Caco-2 (cell line): ENCODE measurements at regions not wholly inside any gene's neighbourhood (a gene's known extent, or its start where the extent isn't known, plus 50 kb on each side); places are given as distances from the start of the nearest gene placed in this dataset.

Experiments
- BruUV-seq: library from RNA; stranded (reverse); fragments of 400-500 nt; replicated peaks from 2 replicates; lab custom pipeline; 2021; lab: Mats Ljungman, UMichigan
- CTCF ChIA-PET: fragments of 300-600 bp; sonication (Branson Sonifier 250); formaldehyde crosslinking; loops from one replicate; lab custom pipeline; 2022; ENCODE audit warnings: antibody characterized with exemption; lab: Charles Lee
- POLR2A ChIA-PET: fragments of 300-600 bp; sonication (Branson Sonifier 250); formaldehyde crosslinking; loops from one replicate; lab custom pipeline; 2022; ENCODE audit warnings: antibody characterized with exemption; lab: Charles Lee
- DNase-seq, 2 experiments: peaks; one replicate each; pipeline versions ENCODE4 v3.0.0 to v3.0.0-alpha.2; 2020 to 2022
- H3K27me3 ChIP-seq: replicated peaks from 2 replicates; pipeline ENCODE4 v1.6.0; 2011; ENCODE audit warnings: low read length; ENCODE audit not compliant: control insufficient read depth, insufficient read depth
- H3K36me3 ChIP-seq: 2 replicates; pipeline ENCODE4 v1.5.1; 2011; ENCODE audit warnings: low read length; ENCODE audit not compliant: control insufficient read depth, insufficient read depth
- H3K4me1 ChIP-seq: fragments of 250-450 bp; sonication (Bioruptor Pico); 2 replicates; pipeline ENCODE4 v1.5.1; 2020; ENCODE audit warnings: mild to moderate bottlenecking
- H3K4me3 ChIP-seq: 2 replicates; pipeline ENCODE4 v1.5.1; 2011; ENCODE audit warnings: low read depth, mild to moderate bottlenecking, control low read depth, low read length
- H3K9me3 ChIP-seq: fragments of 250-450 bp; sonication (Bioruptor Pico); 2 replicates; pipeline ENCODE4 v1.5.1; 2020; ENCODE audit warnings: mild to moderate bottlenecking, moderate library complexity
- H3K27ac Mint-ChIP-seq: one replicate; pipeline ENCODE4 v1.8.0; 2022; ENCODE audit warnings: mixed read lengths; ENCODE audit not compliant: unreplicated experiment
- H3K27me3 Mint-ChIP-seq: one replicate; pipeline ENCODE4 v1.8.0; 2022; ENCODE audit warnings: mixed read lengths; ENCODE audit not compliant: insufficient read depth, unreplicated experiment
- H3K36me3 Mint-ChIP-seq: one replicate; pipeline ENCODE4 v1.8.0; 2022; ENCODE audit warnings: mild to moderate bottlenecking, mixed read lengths; ENCODE audit not compliant: insufficient read depth, unreplicated experiment
- H3K4me1 Mint-ChIP-seq: one replicate; pipeline ENCODE4 v1.8.0; 2022; ENCODE audit warnings: low read depth, mixed read lengths; ENCODE audit not compliant: unreplicated experiment
- H3K4me3 Mint-ChIP-seq: one replicate; pipeline ENCODE4 v1.8.0; 2022; ENCODE audit warnings: mild to moderate bottlenecking, moderate library complexity, mixed read lengths; ENCODE audit not compliant: unreplicated experiment
- H3K9me3 Mint-ChIP-seq: one replicate; pipeline ENCODE4 v1.8.0; 2022; ENCODE audit warnings: mixed read lengths; ENCODE audit not compliant: unreplicated experiment
- intact Hi-C: fragments of 100-400 bp; cut with micrococcal nuclease; formaldehyde crosslinking; loops from one replicate; pipeline ENCODE4 v1.10.0; 2022; ENCODE audit not compliant: unreplicated experiment
- TF ChIP-seq, protein P1 (sequence below), 2 experiments: fragments of 200-600 bp in 1 of 2; IDR thresholded peaks; 1 replicate in 1 of 2; 2 replicates in 1 of 2; pipeline versions ENCODE4 v1.5.1 to v1.8.0; 2011 to 2022; ENCODE audit warnings: antibody characterized with exemption in 1 of 2, control low read depth in 1 of 2, inconsistent platforms in 1 of 2, low read depth in 1 of 2, low read length in 1 of 2, mild to moderate bottlenecking in 1 of 2, moderate library complexity in 1 of 2; ENCODE audit not compliant: insufficient read depth in 1 of 2, severe bottlenecking in 1 of 2, unreplicated experiment in 1 of 2

- Histone ChIP-seq H3K27me3 (no peaks in the 10 kb centered on the region), H3K4me1 (peaks cover 6% of the 10 kb centered on the region; the same call in 1 of the 2 replicates), H3K4me3 (no peak overlapping the region), H3K36me3 (no peaks in the 10 kb centered on the region), H3K9me3 (no peaks in the 10 kb centered on the region; the same call in 1 of the 2 replicates)
- no peak overlapping the region for H3K27ac Mint-ChIP-seq
- no peak overlapping the region for H3K4me3 Mint-ChIP-seq
- no peaks in the 10 kb centered on the region for H3K9me3 Mint-ChIP-seq
- POLR2A ChIA-PET, result no interaction called here
- H3K36me3 Mint-ChIP-seq, result no peaks in the 10 kb centered on the region
- CTCF ChIA-PET, result interaction anchor here (1.0 kb wide), 1 partner anchor 173 kb away, joined by 3 read pairs; the partner anchor contains the start of gene LMBRD1
- intact Hi-C loops, result loop anchor here (5.0 kb wide), 1 partner anchor 109 kb away; no protein-coding TSS in a partner anchor
- H3K27me3 Mint-ChIP-seq, result no peaks in the 10 kb centered on the region
- TF ChIP-seq, protein P1, sequence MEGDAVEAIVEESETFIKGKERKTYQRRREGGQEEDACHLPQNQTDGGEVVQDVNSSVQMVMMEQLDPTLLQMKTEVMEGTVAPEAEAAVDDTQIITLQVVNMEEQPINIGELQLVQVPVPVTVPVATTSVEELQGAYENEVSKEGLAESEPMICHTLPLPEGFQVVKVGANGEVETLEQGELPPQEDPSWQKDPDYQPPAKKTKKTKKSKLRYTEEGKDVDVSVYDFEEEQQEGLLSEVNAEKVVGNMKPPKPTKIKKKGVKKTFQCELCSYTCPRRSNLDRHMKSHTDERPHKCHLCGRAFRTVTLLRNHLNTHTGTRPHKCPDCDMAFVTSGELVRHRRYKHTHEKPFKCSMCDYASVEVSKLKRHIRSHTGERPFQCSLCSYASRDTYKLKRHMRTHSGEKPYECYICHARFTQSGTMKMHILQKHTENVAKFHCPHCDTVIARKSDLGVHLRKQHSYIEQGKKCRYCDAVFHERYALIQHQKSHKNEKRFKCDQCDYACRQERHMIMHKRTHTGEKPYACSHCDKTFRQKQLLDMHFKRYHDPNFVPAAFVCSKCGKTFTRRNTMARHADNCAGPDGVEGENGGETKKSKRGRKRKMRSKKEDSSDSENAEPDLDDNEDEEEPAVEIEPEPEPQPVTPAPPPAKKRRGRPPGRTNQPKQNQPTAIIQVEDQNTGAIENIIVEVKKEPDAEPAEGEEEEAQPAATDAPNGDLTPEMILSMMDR (IDR thresholded peaks at IDR 0.05; ENCODE audit: insufficient read depth in 1 of 2, low read depth in 1 of 2, low read length in 1 of 2, severe bottlenecking in 1 of 2, unreplicated experiment in 1 of 2), result no peak
- DNase-seq, result no peak
- H3K4me1 Mint-ChIP-seq, result peaks cover 7% of the 10 kb centered on the region
- no TSS peak for BruUV-seq
Observed at GRCh38 chr6:69623357-69623756, 173.5 kb downstream of the LMBRD1 start.

DNA sequence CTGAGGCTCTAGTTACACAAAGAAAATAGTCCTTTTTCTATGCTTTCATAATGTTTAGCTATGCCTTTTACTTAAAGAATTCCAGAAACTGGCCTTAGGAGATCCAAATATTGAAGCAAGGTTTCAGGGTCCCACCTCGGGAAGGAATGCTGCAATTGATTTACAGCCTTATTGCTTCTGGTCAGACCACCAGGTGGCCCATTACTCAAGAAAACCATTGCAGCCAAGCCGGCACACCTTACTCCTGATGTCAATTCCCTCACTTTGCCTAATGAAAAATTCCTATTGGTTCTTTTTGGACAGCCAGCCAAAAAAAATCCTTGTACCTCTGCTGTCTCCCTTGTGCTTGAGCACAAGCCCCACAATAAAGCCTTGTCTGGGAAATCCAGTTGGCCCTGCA is 173.9 kb downstream of the LMBRD1 start:
- Histone ChIP-seq H3K36me3 (no peaks in the 10 kb centered on the region), H3K4me1 (peaks cover 6% of the 10 kb centered on the region; the same call in 1 of the 2 replicates), H3K4me3 (no peak overlapping the region), H3K27me3 (no peaks in the 10 kb centered on the region), H3K9me3 (no peaks in the 10 kb centered on the region; the same call in 1 of the 2 replicates)
- no TSS peak for BruUV-seq
- no peaks in the 10 kb centered on the region for H3K27me3 Mint-ChIP-seq
- peak in 1 of 2 experiments; percentile 5 for DNase-seq
- CTCF ChIA-PET, result interaction anchor here (0.6 to 1.0 kb wide), 2 partner anchors 23 to 174 kb away, joined by 3 to 6 read pairs; partner anchors contain the start of gene LMBRD1
- H3K9me3 Mint-ChIP-seq, result no peaks in the 10 kb centered on the region
- no peak overlapping the region for H3K4me3 Mint-ChIP-seq
- POLR2A ChIA-PET, result no interaction called here
- TF ChIP-seq, protein P1 (IDR thresholded peaks at IDR 0.05; ENCODE audit: insufficient read depth in 1 of 2, low read depth in 1 of 2, low read length in 1 of 2, severe bottlenecking in 1 of 2, unreplicated experiment in 1 of 2), result peak in 1 of 2 experiments; percentile 9
- intact Hi-C loops, result loop anchor here (5.0 kb wide), 1 partner anchor 109 kb away; no protein-coding TSS in a partner anchor
- peaks cover 7% of the 10 kb centered on the region for H3K4me1 Mint-ChIP-seq
- no peak overlapping the region for H3K27ac Mint-ChIP-seq
- no peaks in the 10 kb centered on the region for H3K36me3 Mint-ChIP-seq

DNA sequence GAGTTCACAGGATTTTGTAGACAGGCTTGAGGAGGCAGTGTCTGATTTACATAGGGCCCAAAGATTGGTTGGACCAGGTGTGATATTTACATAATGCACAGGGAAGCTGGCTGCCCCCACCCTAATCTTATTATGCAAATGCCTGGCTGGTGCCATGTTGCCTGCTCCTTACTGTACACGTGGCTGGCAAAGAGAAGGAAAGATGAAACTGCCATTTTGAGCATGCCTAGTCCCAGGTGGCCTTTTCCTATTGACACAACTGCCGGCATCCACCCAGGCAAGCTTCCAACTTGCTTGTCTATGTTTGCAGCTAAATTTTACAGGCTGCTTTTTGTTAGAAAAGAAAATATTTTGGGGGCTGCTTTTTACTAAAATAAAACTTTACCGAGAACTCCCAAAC is 174.6 kb downstream of the LMBRD1 start:
- intact Hi-C loops, result loop anchor here (5.0 kb wide), 1 partner anchor 110 kb away; no protein-coding TSS in a partner anchor
- no peaks in the 10 kb centered on the region for H3K27me3 Mint-ChIP-seq
- DNase-seq, result no peak
- no TSS peak for BruUV-seq
- H3K4me1 ChIP-seq, result peaks cover 6% of the 10 kb centered on the region; the same call in 1 of the 2 replicates
- H3K9me3 ChIP-seq, result no peaks in the 10 kb centered on the region; the same call in 1 of the 2 replicates
- H3K4me1 Mint-ChIP-seq, result peaks cover 7% of the 10 kb centered on the region
- no peaks in the 10 kb centered on the region for H3K9me3 Mint-ChIP-seq
- no peaks in the 10 kb centered on the region for H3K27me3 ChIP-seq
- no peak overlapping the region for H3K4me3 ChIP-seq
- POLR2A ChIA-PET, result no interaction called here
- no peak overlapping the region for H3K4me3 Mint-ChIP-seq
- no peaks in the 10 kb centered on the region for H3K36me3 Mint-ChIP-seq
- no peak overlapping the region for H3K27ac Mint-ChIP-seq
- CTCF ChIA-PET, result interaction anchor here (0.6 kb wide), 1 partner anchor 23 kb away, joined by 6 read pairs; no protein-coding TSS in a partner anchor
- H3K36me3 ChIP-seq, result no peaks in the 10 kb centered on the region
- TF ChIP-seq, protein P1 (IDR thresholded peaks at IDR 0.05; ENCODE audit: insufficient read depth in 1 of 2, low read depth in 1 of 2, low read length in 1 of 2, severe bottlenecking in 1 of 2, unreplicated experiment in 1 of 2), result no peak
